Right ventricle myocardium superior (tissue), 1 donor: ENCODE measurements at regions not wholly inside any gene's neighbourhood (a gene's known extent, or its start where the extent isn't known, plus 50 kb on each side); places are given as distances from the start of the nearest gene placed in this dataset.
A peak's percentile ranks its signal among the peaks of the same experiment; 100 is the strongest.

Experiments used
- ATAC-seq: fragments of 200-7000 bp; cut with Tn5 transposase; one replicate; pipeline ENCODE4 v1.9.1; 2020; ENCODE audit warnings: mild to moderate bottlenecking; ENCODE audit not compliant: poor library complexity
- DNase-seq: peaks from one replicate; pipeline ENCODE4 v3.0.0-alpha.2; 2020
- intact Hi-C: fragments of 100-400 bp; cut with DNase I; formaldehyde crosslinking; loops from one replicate; pipeline ENCODE4 v1.11.2; 2022
- donor health status: DM: no; HTN: yes; CAD: no; lungs with severe emphysema.

DNA sequence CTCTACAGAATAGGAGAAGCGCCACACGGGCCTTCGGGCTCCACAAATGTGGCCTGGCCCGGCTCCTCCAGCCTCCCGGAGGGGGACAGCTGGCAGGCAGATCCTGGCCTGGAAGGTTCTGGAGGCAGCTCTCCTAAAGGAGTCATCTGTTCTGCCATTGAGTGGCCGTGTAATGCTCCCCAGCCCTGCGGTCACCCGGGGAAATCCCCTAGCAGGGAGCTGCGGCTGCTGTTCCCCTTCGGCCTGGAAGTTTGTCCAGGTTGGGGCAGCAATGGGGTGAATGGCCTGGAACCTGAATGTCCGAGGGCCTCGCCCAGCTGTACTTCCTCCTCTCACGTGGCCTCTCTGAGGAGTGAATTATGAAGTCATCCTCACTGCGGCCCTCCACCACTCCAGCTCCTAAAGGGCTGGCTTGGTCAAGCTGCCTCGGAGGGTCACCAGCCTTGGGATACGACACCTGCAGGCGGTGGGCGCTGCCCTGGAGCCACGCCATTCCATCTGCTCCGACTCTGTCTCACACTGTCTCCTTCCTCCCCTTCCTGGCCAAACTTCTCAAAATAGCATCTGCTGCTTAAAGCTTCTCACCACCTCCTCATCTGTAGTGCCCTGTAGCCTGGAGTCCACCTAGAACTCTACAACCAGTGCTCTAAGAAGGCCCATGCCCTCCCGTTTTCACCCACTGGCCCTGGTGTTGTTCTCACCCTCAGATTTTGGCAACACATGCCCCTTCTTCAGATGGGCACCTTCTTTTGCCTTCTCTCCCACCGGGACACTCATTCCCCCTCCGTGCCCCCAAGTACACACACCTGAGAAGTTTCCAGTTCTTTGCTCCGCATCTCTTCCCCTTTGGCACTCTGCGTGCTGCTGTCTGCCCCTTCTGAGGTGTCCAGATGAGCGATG is 54.4 kb upstream of the TMPRSS2 start:
- intact Hi-C loops, result no loop called here
- peak; percentile 39 for ATAC-seq
- DNase-seq, result no peak

GRCh38 chr21:41561701-41562100 is 53.7 kb upstream of the TMPRSS2 start:
- DNase-seq, result no peak
- intact Hi-C loops, result no loop called here
- ATAC-seq, result no peak

DNA sequence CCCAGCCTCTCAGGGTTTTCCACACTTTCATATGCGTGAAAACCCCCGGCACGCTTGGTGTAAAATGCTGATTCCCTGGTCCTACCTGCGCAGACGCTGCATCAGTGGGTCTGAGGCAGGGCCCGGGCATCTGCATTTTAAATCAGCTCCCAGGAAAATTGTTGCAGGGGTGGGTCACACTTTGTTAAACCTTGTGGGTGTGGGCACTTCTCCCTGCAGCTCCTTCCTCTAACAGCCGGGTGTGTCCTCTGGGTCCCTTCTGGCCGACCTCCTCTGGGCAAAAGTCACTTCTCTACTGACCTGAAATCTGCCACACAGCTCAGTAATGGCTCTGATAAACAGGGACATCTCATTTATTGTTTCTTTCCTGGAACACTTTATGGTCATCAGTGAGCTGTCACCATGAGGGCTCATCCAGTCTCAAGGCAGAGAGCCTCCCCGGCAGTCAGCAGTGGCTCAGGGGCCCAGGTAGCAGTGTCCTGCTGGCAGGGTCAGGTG is 52.8 kb upstream of the TMPRSS2 start:
- DNase-seq, result no peak
- intact Hi-C loops, result no loop called here
- ATAC-seq, result no peak

- ATAC-seq, result no peak
- intact Hi-C loops, result no loop called here
These were observed 52.0 kb upstream of the TMPRSS2 start for GRCh38 chr21:41559658-41560631.

DNA sequence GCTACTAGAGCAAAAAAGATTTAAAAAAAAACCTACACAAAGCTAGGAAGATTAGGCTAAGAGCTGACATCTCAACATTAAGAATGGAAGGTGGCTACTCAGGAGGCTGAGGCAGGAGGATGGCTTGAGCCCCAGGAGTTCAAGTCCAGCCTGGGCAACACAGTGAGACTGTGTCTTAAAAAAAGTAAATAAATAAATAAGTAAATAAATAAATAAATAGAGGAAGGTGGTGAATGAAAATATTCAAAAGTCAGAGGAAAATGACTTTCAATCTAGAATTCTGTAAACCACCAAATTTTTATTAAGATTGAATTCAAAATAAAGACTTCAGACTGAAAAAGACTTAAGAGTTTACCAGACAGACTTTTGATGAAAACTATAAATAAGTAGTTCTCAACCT is 50.9 kb upstream of the TMPRSS2 start:
- DNase-seq, result no peak
- no peak for ATAC-seq
- intact Hi-C loops, result no loop called here

More at GRCh38 chr21:41559658-41560631, 52.0 kb upstream of the TMPRSS2 start:
- no peak for DNase-seq

GRCh38 chr21:41557884-41558283 is 49.9 kb upstream of the TMPRSS2 start:
- no peak for DNase-seq
- ATAC-seq, result no peak
- intact Hi-C loops, result no loop called here
